ENCODE measurements at regions not wholly inside any gene's neighbourhood (a gene's known extent, or its start where the extent isn't known, plus 50 kb on each side); places are given as distances from the start of the nearest gene placed in this dataset.

GRCh38 chr6:67328269-67328668 lies 1306.8 kb upstream of the ADGRB3 start:
- no peak for DNase-seq

DNA sequence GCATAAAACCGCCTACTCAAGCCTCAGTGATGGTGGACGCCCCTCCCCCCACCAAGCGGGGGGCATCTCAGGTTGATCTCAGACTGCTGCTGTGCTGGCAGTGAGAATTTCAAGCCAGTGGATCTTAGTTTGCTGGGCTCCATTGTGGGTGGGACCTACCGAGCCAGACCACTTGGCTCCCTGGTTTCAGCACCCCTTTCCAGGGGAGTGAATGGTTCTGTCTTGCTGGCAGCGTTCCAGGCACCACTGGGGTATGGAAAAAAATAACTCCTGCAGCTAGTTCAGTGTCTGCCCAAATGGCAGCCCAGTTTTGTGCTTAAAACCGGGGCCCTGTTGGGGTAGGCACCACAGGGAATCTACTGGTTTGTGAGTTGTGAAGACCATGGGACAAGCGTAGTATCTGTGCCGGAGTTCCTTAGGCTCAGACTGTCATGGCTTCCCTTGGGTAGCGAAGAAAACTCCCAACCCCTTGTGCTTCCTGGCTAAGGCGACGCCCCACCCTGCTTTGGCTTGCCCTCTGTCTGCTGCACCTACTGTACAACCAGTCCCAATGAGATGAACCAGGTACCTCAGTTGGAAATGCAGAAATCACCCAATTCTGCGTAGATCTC lies 1334.5 kb upstream of the ADGRB3 start:
- no peak for DNase-seq

DNA sequence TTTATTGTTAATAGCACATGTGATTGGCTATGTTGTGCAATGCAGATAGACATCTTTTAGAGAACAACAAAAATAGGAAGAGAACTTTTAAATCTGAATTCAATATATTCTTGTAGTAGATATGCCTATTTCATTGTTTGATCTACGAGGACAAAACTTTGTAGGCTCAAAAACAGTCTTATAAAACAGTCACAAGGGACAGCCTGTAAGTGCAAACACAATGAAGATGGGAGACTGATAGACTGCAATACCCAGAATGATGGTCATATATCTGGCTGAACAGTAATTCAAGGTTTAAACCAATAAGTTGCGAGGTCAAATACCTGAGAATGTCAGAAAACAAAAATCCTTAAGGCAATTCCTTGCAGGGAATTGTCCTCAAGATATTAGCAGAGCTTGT lies 1342.9 kb upstream of the ADGRB3 start:
- DNase-seq = no peak

GRCh38 chr6:67287566-67287965 lies 1347.5 kb upstream of the ADGRB3 start:
- DNase-seq = no peak

DNA sequence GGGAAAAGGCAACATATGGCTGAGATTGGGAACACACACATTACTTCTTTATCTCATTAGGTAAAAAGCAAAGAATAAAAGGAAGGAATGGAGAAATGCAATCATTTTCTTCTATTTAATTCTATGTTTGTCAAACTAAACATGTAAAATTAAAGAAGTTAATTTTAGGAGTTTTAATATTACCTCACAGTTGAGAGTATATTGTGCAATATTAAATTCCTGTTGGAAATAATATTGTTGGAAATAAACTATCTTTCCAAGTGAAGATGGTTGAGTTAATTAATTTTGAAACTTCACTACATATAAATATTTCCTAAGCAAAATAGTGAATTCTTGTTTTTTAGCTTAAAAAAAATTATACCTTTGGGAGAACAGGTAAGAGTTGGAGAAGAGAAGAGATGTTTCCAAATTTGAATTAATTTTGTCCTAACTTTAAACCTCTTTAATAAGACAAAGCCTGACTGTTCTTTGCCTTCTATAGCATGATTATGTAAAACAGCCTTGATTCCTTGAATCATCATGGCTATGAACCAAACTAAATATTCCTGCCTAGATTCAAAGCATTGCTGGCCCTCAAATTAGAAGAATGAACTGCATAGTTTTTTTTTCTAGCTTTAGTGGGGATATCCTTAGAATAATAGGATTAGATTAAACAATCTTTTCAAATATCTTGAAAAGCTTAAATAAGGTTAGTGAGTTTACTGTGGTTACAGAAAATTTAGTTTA lies 1349.1 kb upstream of the ADGRB3 start:
- DNase-seq = no peak

GRCh38 chr6:67277312-67277711 lies 1357.8 kb upstream of the ADGRB3 start:
- DNase-seq = no peak

GRCh38 chr6:67265996-67266921 lies 1368.8 kb upstream of the ADGRB3 start:
- DNase-seq = no peak

GRCh38 chr6:67252663-67253062 lies 1382.4 kb upstream of the ADGRB3 start:
- DNase-seq = no peak

DNA sequence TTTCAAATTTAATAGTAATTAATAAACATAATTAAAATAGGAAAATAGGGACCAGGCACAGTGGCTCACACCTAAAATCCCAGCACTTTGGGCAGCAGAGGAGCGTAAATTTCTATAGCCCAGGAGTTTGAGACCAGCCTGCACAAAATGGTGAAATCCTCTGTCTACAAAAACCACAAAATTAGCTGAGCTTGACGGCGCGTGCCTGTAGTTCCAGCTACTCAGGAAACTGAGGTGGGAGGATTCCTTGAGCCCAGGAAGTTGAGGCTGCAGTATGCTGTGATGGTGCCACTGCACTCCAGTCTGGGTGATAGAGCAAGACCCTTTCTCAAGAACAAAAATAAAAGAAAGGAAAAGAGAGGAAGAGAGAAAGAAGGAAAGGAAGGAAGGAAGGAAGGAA lies 1387.0 kb upstream of the ADGRB3 start:
- DNase-seq = no peak

DNA sequence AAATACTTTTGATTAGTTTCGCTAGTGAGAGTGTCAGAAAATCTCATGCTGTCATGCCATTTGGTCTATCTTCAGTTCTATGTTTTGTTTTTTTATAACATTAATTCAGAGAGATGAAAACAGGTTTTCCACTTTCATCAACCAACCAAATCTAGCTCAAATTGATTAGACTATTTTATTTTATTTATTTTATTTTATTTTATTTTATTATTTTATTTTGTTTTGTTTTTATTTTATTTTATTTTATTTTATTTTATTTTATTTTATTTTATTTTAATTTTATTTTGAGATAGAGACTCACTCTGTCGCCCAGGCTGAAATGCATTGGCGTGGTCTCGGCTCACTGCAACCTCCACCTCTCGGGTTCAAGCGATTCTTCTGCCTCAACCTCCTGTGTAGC lies 1391.0 kb upstream of the ADGRB3 start:
- DNase-seq = no peak

DNA sequence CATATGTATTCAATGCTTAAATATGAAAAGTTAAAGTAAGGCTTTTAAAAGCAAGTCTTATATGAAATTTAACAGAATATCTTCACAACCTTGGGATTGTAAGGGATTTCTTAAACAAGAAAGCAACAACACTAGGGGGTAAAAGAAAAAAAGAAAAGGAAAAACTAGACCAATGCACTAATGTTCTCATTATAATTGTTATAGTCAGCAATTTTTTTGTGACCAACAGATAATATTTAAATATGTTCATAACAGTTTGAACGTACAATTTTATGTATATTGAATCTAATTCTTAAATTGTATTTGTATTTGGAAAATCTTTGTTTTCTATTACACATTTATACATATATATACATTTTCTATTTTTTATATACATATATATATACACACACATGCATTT lies 1397.8 kb upstream of the ADGRB3 start:
- no peak for DNase-seq

- DNase-seq = no peak
Observed at GRCh38 chr6:67231092-67231491, 1404.0 kb upstream of the ADGRB3 start.

DNA sequence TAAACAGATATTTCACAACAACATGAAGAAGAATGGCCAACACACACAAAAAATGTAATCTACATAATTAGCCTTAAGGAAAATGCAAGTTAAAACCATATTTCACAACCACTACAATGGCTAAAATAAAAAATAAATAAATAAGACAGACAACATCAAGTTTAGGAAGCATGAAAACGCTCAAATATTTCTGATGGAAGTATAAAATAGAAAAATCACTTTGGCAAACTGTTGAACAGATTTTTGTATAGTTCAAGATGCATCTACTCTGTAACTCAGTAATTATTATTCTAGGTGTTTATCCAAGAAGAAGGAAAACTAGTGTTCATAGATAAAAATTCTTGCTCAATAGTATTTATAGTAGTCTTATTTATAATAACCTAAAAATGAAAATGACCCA lies 1410.1 kb upstream of the ADGRB3 start:
- no peak for DNase-seq

GRCh38 chr6:67221226-67221625 lies 1413.9 kb upstream of the ADGRB3 start:
- DNase-seq = no peak

GRCh38 chr6:67219346-67219745 lies 1415.7 kb upstream of the ADGRB3 start:
- DNase-seq = no peak

- no peak for DNase-seq
Observed at GRCh38 chr6:67212584-67212983, 1422.5 kb upstream of the ADGRB3 start.

- no peak for DNase-seq
Observed at GRCh38 chr6:67210450-67210849, 1424.6 kb upstream of the ADGRB3 start.

DNA sequence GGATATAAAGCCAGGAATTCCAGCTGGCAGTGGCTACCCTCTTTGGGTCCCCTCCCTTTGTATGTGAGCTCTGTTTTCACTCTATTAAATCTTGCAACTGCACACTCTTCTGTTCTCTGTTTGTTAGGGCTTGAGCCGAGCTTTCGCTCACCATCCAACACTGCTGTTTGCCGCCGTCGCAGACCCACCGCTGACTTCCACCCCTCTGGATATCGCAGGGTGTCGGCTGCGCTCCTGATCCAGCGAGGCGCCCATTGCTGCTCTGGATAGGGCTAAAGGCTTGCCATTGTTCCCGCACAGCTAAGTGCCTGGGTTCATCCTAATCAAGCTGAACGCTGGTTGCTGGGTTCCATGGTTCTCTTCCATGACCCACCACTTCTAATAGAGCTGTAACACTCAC lies 1433.5 kb upstream of the ADGRB3 start:
- DNase-seq = no peak

DNA sequence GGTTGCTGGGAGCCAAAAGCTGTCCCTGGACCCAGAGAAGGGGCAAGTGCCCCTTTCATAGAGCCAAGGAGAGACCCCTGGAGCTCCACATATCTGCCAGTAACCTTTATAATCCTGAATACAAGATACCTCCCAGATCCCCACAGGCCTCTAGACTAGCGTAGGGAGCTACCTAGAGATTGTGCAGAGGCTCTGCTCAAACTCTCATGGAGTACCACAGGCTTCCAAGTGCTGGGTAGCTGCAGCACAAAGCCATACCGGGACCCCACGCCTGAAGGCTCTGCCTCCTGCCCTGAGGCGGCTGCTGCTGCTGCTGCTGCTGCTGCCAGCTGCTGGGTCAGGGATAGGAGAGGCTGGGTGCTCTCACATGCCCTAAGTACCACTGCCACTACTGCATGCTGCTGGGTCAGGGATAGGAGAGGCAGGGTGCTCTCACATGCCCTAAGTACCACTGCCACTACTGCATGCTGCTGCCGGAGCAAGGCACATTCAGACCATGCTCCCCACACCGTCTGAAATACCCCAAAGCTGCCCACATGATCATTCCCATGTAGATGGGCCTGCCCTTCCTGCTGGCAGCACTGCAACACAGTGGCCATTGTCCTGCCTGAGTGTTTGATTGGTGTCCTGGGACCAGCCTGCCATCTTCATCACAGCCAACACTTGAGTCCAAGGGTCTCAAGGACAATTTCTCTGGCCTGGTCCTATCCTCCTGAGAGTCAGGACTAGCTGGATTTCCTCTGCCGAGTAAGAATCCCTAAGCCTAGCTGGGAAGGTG lies 1434.3 kb upstream of the ADGRB3 start:
- DNase-seq = no peak

DNA sequence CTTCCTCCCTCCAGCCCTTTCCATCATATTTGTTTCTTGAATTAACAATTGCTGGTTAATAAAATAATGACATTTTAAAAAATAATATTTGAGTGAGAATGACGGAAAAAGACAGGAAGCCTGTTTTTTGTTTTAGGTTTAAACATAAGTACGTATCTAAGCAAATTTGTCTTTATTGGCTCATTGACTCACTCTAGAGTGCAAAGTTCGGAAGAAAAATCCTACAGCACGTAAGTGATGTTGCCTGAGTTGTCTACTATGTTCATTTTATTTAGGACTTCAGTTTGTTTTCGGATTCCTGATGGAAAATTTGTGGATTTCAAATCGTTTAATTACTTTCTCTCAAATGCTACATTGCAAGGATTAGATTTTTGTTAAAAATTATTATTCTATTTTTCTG lies 1435.7 kb upstream of the ADGRB3 start:
- DNase-seq = no peak

- no peak for DNase-seq
Observed at GRCh38 chr6:67190733-67191132, 1444.3 kb upstream of the ADGRB3 start.

DNA sequence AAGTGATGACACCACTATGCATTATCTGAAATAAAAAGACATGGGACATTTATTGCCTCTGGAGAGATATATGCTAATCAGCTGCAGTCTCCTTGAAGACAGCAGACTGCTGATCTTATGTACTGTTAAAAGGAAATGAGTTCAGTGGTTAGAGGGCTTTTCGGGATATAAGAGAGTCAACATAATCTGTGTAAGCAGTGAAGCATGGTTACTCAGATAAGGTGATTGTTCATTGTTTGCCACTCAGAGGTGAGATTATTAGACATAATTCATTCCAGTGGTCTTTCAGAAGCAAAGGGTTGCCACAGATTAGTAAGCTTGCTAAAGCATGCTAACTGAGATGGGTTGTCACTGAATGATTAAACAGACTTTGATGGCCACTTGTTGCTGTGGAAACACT lies 1450.7 kb upstream of the ADGRB3 start:
- no peak for DNase-seq

DNA sequence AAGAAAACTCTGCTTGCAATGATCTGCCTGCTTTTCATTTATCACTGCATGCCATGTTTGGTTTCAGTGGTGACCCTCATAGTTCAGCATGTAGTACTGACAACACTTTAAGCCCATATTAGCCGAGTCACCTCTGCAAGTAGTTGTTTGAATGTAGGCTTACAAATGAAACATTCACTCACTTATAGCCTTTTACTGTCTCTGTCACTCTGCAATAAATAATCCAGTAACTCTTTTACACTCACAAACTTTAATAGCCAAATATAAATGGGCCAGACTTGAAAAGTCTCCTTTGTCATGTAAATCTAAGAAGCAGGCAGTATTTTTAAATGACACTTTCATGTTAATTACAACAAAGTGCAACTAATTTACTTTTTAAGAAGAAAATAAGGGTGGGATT lies 1460.0 kb upstream of the ADGRB3 start:
- no peak for DNase-seq
